HFFc6 (cell line): ENCODE measurements at regions not wholly inside any gene's neighbourhood (a gene's known extent, or its start where the extent isn't known, plus 50 kb on each side); places are given as distances from the start of the nearest gene placed in this dataset.

Source experiments
- DNase-seq: peaks from one replicate; pipeline ENCODE4 v3.0.0-alpha.2; 2018
- H3K27ac Mint-ChIP-seq: 2 replicates; pipeline ENCODE4 v1.8.0; 2020; ENCODE audit warnings: mild to moderate bottlenecking, mixed read lengths
- H3K27me3 Mint-ChIP-seq: 2 replicates; pipeline ENCODE4 v1.8.0; 2021; ENCODE audit warnings: mild to moderate bottlenecking, moderate library complexity, mixed read lengths; ENCODE audit not compliant: insufficient read depth
- H3K36me3 Mint-ChIP-seq: 2 replicates; pipeline ENCODE4 v1.8.0; 2021; ENCODE audit warnings: low read depth, mixed read lengths
- H3K4me1 Mint-ChIP-seq: 2 replicates; pipeline ENCODE4 v1.8.0; 2020; ENCODE audit warnings: low read depth, mixed read lengths
- H3K4me3 Mint-ChIP-seq: 2 replicates; pipeline ENCODE4 v1.8.0; 2020; ENCODE audit warnings: mild to moderate bottlenecking, moderate library complexity, mixed read lengths
- H3K9me3 Mint-ChIP-seq: 2 replicates; pipeline ENCODE4 v1.8.0; 2020; ENCODE audit warnings: mild to moderate bottlenecking, mixed read lengths
- TF ChIP-seq, protein P1 (sequence below): fragments of 200-600 bp; sonication (generic); IDR thresholded peaks from 2 replicates; pipeline ENCODE4 v1.5.0; 2021; ENCODE audit warnings: antibody characterized with exemption, mild to moderate bottlenecking

DNA sequence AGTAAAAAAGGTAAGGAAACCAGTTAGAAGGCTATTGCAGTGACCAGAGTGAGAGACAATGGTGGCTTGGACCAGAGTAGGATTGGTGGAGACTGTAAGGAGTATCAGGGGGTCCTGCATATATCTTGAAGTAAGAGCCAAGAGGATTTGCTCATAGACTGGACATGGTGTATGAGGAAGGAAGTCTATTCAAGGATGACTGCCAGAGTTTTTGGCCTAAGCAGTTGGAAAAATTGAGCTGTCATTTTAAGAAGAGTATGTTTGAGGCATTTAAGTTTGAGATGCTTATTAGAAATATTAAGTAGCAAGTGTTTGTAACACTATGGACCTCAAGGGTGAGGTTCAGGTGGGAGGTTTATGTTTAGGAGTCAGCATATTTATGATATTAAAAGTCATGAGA is 596.6 kb downstream of the METTL15 start:
- Mint-ChIP-seq H3K36me3 (peaks cover 8% of the 10 kb centered on the region; the same call in 1 of the 2 replicates), H3K9me3 (no peaks in the 10 kb centered on the region), H3K4me1 (peaks cover 59% of the 10 kb centered on the region), H3K27ac (peak overlapping the region; percentile 2; the same call in 1 of the 2 replicates), H3K4me3 (no peak overlapping the region), H3K27me3 (no peaks in the 10 kb centered on the region)
- TF ChIP-seq, protein P1, sequence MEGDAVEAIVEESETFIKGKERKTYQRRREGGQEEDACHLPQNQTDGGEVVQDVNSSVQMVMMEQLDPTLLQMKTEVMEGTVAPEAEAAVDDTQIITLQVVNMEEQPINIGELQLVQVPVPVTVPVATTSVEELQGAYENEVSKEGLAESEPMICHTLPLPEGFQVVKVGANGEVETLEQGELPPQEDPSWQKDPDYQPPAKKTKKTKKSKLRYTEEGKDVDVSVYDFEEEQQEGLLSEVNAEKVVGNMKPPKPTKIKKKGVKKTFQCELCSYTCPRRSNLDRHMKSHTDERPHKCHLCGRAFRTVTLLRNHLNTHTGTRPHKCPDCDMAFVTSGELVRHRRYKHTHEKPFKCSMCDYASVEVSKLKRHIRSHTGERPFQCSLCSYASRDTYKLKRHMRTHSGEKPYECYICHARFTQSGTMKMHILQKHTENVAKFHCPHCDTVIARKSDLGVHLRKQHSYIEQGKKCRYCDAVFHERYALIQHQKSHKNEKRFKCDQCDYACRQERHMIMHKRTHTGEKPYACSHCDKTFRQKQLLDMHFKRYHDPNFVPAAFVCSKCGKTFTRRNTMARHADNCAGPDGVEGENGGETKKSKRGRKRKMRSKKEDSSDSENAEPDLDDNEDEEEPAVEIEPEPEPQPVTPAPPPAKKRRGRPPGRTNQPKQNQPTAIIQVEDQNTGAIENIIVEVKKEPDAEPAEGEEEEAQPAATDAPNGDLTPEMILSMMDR, result no peak
- DNase-seq, result no peak

DNA sequence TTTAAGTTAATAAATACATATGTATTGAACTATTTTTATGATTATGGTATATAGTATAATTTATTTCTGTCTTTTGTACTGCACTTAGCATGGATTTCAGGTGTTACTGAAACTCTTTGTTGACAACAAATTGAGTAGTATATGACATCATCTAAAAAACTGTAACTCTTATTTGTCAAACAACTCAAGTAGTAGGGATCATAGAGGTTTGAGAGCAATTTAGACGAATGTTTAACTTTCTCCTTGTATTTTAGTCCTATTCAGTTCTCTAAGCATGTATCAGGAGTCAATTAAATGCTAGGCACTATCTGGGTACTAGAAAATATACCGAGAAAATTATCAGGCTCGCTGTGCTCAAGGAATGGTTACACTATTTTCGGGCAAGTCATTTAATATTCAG is 595.2 kb downstream of the METTL15 start:
- no peak overlapping the region for H3K27ac Mint-ChIP-seq

DNA sequence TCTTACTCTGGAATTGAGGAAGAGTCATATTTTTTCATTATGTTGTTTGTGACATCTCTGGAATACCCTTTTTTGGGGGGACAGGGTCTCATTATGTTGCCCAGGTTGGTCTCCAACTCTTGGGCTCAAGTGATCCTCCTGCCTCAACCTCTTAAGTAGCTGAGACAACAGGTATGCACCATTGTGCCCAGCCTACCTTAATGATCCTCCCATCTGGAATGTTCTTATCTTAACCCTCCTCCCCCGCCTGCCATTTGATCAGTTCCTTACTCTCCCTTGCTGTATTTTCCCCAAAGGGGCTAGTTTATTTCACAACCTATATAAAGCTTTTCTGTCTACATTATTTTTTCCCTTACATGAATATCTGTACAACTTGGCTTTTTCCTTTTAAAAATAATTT is 594.7 kb downstream of the METTL15 start:
- H3K27ac Mint-ChIP-seq, result peak overlapping the region; percentile 20; the same call in 1 of the 2 replicates
- H3K27me3 Mint-ChIP-seq, result no peaks in the 10 kb centered on the region
- H3K4me3 Mint-ChIP-seq, result no peak overlapping the region
- peaks cover 77% of the 10 kb centered on the region for H3K4me1 Mint-ChIP-seq
- no peaks in the 10 kb centered on the region for H3K9me3 Mint-ChIP-seq
- H3K36me3 Mint-ChIP-seq, result peaks cover 8% of the 10 kb centered on the region; the same call in 1 of the 2 replicates
- DNase-seq, result no peak
- TF ChIP-seq, protein P1, result no peak

More for the DNA sequence above, 595.2 kb downstream of the METTL15 start:
- DNase-seq, result no peak
- TF ChIP-seq, protein P1, result no peak
- H3K4me3 Mint-ChIP-seq, result no peak overlapping the region
- H3K27me3 Mint-ChIP-seq, result no peaks in the 10 kb centered on the region
- H3K9me3 Mint-ChIP-seq, result no peaks in the 10 kb centered on the region
- H3K4me1 Mint-ChIP-seq, result peaks cover 72% of the 10 kb centered on the region
- peaks cover 8% of the 10 kb centered on the region; the same call in 1 of the 2 replicates for H3K36me3 Mint-ChIP-seq

DNA sequence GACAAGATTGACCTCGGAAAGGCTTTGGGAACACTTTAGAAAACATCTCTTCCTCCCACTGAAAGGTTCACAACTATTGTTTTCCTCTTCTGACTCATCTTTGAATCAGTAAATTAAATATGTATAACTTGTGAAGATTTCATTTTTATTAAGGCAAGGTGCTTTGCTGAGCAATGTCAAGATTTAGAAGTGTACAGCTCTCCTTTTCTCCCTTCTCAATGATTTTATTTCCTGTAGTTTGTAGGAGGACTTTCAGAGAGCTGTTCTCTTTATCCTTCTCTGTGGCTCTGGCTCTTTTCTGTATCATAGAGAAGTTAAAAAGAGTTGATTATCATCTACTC is 594.2 kb downstream of the METTL15 start:
- TF ChIP-seq, protein P1, result no peak
- no peak for DNase-seq
- H3K4me3 Mint-ChIP-seq, result peak overlapping the region; percentile 20; the same call in 1 of the 2 replicates
- peaks cover 82% of the 10 kb centered on the region for H3K4me1 Mint-ChIP-seq
- no peaks in the 10 kb centered on the region for H3K9me3 Mint-ChIP-seq
- peak overlapping the region; percentile 20; the same call in 1 of the 2 replicates for H3K27ac Mint-ChIP-seq
- H3K36me3 Mint-ChIP-seq, result peaks cover 8% of the 10 kb centered on the region; the same call in 1 of the 2 replicates
- no peaks in the 10 kb centered on the region for H3K27me3 Mint-ChIP-seq

DNA sequence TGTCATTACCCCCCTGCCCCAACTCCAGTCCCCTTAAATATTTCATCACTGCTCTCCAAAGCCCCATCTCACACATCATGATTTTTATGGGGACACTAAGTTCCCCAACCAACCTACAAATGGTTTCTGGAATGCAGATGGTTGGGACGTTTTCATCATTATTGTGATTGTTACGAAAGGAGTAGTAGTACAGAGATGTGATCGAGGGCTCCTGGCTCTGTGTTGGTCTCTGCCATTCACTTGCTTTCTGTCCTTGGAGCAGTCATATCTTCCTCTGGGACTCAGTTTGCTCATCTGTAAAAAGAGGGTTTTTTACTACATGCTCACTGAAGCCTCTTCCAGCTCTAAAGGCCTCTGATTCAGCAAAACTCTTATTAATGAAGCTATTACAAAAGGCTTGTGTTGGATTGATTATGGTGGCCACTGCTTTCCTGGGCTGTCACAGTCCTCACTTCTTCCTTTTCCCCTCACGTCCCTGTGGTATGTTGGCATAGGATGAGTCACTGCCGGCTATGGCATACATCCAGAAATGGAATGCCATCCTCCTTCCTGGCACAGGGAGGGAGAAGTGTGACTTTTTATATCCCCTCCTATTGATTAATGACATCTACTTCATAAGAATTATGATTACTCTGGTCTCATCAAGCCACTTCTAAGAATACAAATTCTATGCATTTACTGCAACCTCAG is 593.7 kb downstream of the METTL15 start:
- peak overlapping the region; percentile 20; the same call in 1 of the 2 replicates for H3K27ac Mint-ChIP-seq

More for the DNA sequence above, 593.7 kb downstream of the METTL15 start:
- Mint-ChIP-seq H3K27me3 (no peaks in the 10 kb centered on the region), H3K4me3 (peak overlapping the region; percentile 20; the same call in 1 of the 2 replicates), H3K9me3 (no peaks in the 10 kb centered on the region), H3K4me1 (peaks cover 87% of the 10 kb centered on the region), H3K36me3 (peaks cover 8% of the 10 kb centered on the region; the same call in 1 of the 2 replicates)
- DNase-seq, result no peak
- TF ChIP-seq, protein P1, result no peak
